Stimulated activated CD8-positive, alpha-beta memory T cell treated with anti-CD3 and anti-CD28 coated beads, Interleukin-15, amount 100 ng/mL, for 48 hours (primary cell): ENCODE measurements at regions not wholly inside any gene's neighbourhood (a gene's known extent, or its start where the extent isn't known, plus 50 kb on each side); places are given as distances from the start of the nearest gene placed in this dataset.
"Not testable (repeated sequence)": the region's sequence is repeated elsewhere in the genome, so short reads cannot be mapped to it uniquely, and the experiment has no call there.

ENCODE experiments used
- DNase-seq, 2 donors: peaks; one replicate each; pipeline ENCODE4 v3.0.0-alpha.2; 2020; ENCODE audit warnings: low read depth in 2 of 2

DNA sequence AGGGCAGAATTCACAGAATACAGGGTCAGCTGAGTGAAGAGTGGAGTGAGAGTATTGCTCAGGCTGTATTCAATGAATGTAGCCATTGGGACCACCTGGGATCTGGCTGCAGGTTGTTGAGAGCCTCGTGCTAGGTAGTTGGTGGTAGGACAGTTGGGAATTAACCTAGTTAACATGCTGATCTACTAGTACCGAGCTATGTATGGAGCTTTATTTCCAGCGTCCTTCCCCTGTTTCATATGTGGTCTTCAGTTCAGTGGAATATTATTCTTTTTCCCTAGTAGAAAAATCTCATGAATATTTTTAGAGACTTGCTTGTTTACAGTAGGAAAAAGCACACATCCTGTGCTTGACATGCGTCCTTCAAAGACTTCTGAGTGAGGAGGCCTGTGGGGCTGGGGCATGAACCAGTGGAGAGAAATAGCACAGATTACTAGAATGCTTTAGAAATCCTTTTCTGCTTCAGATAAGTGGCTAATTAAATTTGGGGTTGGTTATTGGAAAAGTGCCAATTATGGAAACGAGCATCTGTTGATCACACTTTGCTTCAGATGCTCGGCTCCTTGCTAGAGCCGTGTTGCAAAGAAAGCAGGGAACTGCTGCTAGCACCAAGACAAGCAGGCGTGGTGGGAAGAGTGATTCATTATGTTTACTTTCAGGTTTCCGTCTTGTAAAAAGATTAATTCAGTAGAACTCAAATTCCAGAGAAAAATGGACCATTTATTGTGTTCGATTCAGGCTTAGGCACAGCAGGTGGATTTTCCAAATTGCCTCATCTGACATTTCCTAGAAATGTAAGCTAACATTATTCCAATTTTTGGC is 53.6 kb downstream of the ARF6 start:
- DNase-seq: no peak

- DNase-seq: no peak
Measured at GRCh38 chr14:49947506-49947905, 54.6 kb downstream of the ARF6 start.

DNA sequence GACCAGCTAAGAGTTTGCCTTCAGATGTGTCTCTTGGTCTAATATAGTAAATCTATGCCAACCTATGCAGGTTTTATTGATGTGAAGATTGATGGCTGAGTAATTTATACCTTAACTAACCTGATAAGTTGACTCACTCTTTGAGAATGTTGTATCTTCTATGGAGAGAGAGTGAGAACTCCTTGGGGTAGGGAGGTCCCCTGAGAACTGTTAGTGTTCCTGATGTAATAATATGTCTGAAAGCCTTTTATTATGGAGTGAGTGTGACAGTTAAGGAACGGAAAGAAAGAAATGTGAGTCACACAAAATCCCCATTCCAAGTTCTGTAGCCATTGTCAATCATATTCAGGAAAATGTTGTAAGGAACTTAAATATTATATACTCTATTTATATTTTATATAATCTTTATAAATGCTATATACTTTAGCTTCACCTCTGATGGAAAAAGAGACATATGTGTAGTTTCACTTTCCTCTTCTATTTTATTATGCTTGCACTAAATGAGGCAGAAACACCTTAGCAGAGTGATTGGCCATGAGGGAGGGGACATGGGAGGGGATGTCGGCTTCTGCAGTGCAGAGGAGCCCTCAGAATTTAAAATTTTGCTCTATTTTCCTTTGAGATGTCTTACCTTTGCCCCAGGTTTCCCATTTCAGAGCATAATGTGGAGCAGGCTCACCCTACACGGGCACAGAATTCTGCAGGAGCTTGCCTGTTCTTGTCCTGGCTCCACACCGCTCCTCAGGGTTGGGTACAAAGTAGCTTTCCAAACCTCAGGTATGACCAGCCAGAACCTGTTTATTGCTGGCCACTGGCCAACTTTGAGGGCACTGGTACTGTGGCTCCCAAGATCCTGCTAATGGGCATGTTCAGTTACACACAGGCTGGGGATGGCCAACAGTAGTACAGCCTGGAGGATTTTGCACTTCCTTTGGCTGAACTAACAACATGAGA is 57.7 kb downstream of the ARF6 start:
- DNase-seq: no peak

GRCh38 chr14:49951229-49951607 is 58.3 kb downstream of the ARF6 start:
- no peak for DNase-seq

- no peak for DNase-seq
Measured at GRCh38 chr14:49951691-49952345, 58.9 kb downstream of the ARF6 start.

- DNase-seq: no peak
Measured at GRCh38 chr14:49953196-49953595, 60.3 kb downstream of the ARF6 start.

DNA sequence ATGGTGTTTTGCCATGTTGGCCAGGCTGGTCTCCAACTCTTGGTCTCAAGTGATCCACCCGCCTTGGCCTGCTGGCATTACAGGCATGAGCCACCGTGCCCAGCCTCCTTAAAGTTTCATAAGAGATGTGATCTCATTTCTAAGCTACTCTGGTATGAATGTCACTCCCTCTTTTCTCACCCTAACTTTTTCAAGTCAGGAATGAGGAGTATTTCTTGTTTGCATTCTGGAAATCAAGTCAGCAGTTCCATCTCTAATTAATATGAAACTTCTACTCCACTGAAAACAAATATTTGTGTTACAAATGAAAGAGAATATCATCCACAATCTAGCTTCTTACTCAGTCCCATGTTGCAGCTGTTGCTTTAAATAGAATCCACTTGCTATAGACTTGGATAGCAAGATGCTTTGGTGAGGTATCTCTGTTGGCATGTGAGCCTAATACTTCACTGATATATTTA is 61.3 kb downstream of the ARF6 start:
- no peak for DNase-seq

DNA sequence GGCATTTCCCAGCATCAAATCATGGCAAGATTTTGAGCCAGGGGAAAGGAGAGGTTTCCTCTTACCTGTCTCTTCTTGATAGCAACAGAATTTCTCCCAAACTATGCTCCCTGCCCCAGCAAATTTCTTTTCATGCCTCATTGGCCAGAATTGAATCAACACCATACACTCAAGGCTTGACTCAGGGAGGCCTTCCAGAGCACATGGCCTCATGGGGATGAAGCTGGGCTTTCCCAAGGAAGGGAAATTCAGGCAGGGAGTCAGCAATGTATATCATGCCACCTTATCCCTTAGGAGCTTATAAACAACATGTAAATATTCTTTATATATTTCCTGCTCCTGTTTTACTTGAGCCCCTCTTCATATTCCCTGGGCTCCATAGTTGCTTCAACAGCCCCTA is 62.1 kb downstream of the ARF6 start:
- DNase-seq: no peak

- no peak for DNase-seq
Measured at GRCh38 chr14:49957089-49957852, 64.4 kb downstream of the ARF6 start.

- no peak for DNase-seq
Measured at GRCh38 chr14:49959822-49960408, 67.0 kb downstream of the ARF6 start.

- DNase-seq: no peak
Measured at GRCh38 chr14:49960453-49960852, 67.6 kb downstream of the ARF6 start.

- no peak for DNase-seq
Measured at GRCh38 chr14:49961270-49962222, 68.7 kb downstream of the ARF6 start.

DNA sequence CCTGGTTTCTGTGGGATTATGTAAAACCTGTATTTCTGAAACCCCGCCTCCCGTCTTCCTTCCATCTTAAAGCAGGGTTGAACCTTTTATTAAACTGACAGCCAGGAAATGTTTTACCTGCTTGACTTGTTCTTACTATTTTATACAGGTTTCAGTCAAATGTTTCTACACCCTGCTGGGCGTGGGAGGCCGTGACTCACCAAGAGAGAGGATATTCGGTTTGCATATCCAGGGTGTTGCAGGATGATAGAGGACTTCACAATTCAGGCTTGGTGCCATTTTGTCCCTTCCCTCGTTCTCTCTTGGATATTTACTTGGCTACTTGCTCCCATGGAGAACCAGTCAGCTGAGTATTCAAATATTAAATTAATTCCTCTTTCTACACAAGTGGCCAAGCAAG is 69.7 kb downstream of the ARF6 start:
- DNase-seq: peak; percentile 36 to 63

GRCh38 chr14:49965068-49965651 is 72.3 kb downstream of the ARF6 start:
- DNase-seq: not testable (repeated sequence)

DNA sequence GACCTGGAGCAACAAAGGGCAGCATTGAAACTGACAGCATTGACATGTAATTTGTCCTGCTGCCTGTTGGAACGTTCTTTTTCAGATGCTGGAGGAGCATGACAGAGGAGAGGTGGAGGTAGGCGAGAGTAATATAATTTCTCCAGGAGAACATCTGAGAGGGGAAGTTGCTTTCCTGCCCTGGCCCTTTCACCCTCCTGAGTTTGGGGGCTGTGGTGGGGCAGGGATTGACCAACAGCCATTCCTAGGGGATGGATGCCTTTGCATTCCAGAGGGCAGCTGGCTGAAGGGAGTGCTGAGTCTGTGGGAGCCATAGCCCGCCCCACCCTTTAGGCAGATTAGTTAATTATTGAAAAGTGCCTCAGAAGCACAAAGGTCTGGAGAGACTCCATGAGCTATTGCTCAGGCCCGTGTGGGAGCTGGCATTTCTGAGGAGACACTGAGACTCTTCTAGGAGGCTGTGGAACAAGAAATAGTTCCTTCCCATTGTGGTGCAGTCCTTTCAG is 73.5 kb downstream of the ARF6 start:
- DNase-seq: no peak

GRCh38 chr14:49966971-49967630 is 74.2 kb downstream of the ARF6 start:
- no peak for DNase-seq

- DNase-seq: no peak
Measured at GRCh38 chr14:49969961-49970360, 77.1 kb downstream of the ARF6 start.

- DNase-seq: no peak
Measured at GRCh38 chr14:49970474-49971147, 77.7 kb downstream of the ARF6 start.
